GM12892 (cell line): ENCODE measurements at regions not wholly inside any gene's neighbourhood (a gene's known extent, or its start where the extent isn't known, plus 50 kb on each side); places are given as distances from the start of the nearest gene placed in this dataset.

Experiments
- POLR2A ChIP-seq: IDR thresholded peaks from 2 replicates; pipeline ENCODE4 v1.6.1; 2011; ENCODE audit warnings: low read depth, low read length, control low read depth
- POLR2AphosphoS5 ChIP-seq: IDR thresholded peaks from 2 replicates; pipeline ENCODE4 v1.6.1; 2011; ENCODE audit warnings: low read depth, low read length, control low read depth

DNA sequence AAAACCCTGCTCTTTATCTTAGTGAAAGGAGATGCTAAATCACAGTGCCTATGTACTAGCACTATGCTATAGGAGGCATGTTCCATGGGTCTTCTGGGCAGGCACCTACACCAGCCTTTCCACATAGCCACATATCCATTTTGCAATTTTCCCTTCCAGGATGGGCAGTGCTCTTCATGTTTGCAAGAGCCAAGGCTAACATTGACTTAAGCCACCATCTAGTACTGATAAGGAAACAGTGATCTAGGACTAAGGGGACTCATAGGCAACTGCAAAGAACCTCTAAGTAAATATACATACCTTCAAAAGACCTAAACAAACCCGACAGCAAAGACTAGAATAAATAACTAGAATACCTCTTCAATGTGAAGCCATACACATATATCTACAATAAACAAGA, 919.7 kb upstream of the GYPC start:
- TF ChIP-seq POLR2A (no peak), POLR2AphosphoS5 (no peak)
